Right atrium auricular region (tissue), 2 donors: ENCODE measurements at regions not wholly inside any gene's neighbourhood (a gene's known extent, or its start where the extent isn't known, plus 50 kb on each side); places are given as distances from the start of the nearest gene placed in this dataset.

Source experiments
- DNase-seq: peaks from one replicate; pipeline ENCODE4 v3.0.0-alpha.2; 2019; ENCODE audit warnings: low spot score
- H3K27ac ChIP-seq, 2 donors: fragments of 200-600 bp; sonication (generic); 1 replicate in 1 of 2; 2 replicates in 1 of 2; pipeline ENCODE4 v1.5.1; 2016 to 2019
- H3K27me3 ChIP-seq, 2 donors: fragments of 200-600 bp; sonication (generic); one replicate each; pipeline versions ENCODE4 v1.5.1 to v1.6.0; 2017 to 2019
- H3K36me3 ChIP-seq: fragments of 200-600 bp; sonication (generic); one replicate; pipeline ENCODE4 v1.5.1; 2016
- H3K4me1 ChIP-seq, 2 donors: fragments of 200-600 bp; sonication (generic); one replicate each; pipeline versions ENCODE4 v1.5.1 to v1.6.0; 2017 to 2019
- H3K4me3 ChIP-seq, 2 donors: fragments of 200-600 bp; sonication (generic); 1 replicate in 1 of 2; 2 replicates in 1 of 2; pipeline ENCODE4 v1.5.1; 2017 to 2019; ENCODE audit warnings: mild to moderate bottlenecking in 1 of 2, moderate library complexity in 1 of 2
- H3K9me3 ChIP-seq, 2 donors: fragments of 200-600 bp; sonication (generic); one replicate each; pipeline ENCODE4 v1.5.1; 2019
- TF ChIP-seq, protein P1 (sequence below), 2 donors: fragments of 200-600 bp; sonication (generic); IDR thresholded peaks; one replicate each; pipeline ENCODE4 v1.5.1; 2019; ENCODE audit warnings: antibody characterized with exemption in 2 of 2

DNA sequence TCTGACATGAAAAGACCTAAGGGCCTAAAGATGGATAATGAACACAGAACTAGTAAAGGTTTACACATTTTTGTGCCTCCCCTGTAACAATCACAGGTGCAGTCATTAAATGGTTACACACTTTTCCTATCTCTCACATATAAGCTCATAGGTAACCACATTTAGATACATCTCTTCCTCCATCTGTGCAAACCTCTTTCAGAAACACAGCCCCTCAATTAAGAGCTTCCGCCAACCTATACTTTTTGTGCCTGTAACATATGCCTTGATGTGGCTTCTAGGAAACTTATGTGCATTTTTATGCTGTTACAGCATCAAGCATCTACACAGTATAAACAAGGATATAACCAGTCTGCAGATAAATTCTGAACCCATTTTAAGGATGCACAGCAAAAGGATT, 643.3 kb downstream of the BCL11A start:
- Histone ChIP-seq H3K9me3 (no peaks in the 10 kb centered on the region), H3K27me3 (no peaks in the 10 kb centered on the region), H3K36me3 (no peaks in the 10 kb centered on the region), H3K4me1 (no peaks in the 10 kb centered on the region), H3K4me3 (no peak overlapping the region), H3K27ac (no peak overlapping the region)
- TF ChIP-seq, protein P1, sequence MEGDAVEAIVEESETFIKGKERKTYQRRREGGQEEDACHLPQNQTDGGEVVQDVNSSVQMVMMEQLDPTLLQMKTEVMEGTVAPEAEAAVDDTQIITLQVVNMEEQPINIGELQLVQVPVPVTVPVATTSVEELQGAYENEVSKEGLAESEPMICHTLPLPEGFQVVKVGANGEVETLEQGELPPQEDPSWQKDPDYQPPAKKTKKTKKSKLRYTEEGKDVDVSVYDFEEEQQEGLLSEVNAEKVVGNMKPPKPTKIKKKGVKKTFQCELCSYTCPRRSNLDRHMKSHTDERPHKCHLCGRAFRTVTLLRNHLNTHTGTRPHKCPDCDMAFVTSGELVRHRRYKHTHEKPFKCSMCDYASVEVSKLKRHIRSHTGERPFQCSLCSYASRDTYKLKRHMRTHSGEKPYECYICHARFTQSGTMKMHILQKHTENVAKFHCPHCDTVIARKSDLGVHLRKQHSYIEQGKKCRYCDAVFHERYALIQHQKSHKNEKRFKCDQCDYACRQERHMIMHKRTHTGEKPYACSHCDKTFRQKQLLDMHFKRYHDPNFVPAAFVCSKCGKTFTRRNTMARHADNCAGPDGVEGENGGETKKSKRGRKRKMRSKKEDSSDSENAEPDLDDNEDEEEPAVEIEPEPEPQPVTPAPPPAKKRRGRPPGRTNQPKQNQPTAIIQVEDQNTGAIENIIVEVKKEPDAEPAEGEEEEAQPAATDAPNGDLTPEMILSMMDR (IDR thresholded peaks at IDR 0.05) = no peak
- DNase-seq = no peak

DNA sequence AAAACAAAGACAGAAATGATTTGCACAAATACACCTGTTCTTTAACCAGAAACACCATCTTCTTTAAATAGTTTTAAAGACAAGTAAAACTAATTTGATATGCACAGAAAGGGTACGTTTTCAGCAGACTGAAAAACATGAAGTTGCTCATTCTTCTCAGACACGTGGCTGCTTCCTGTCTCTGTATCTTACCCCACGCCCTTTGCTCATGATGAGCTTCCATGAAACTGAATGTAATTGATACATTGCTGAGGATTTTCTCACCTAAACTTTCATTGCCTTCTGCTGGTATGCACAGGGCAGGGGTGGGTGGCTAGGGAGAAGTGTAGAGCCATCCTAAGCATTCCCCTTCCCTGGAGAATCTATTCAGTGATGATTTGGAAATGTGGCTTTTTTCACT, 644.3 kb downstream of the BCL11A start:
- Histone ChIP-seq H3K4me3 (no peak overlapping the region), H3K9me3 (no peaks in the 10 kb centered on the region), H3K27ac (no peak overlapping the region), H3K27me3 (no peaks in the 10 kb centered on the region), H3K4me1 (no peaks in the 10 kb centered on the region), H3K36me3 (no peaks in the 10 kb centered on the region)
- no peak for DNase-seq
- TF ChIP-seq, protein P1 (IDR thresholded peaks at IDR 0.05) = no peak

DNA sequence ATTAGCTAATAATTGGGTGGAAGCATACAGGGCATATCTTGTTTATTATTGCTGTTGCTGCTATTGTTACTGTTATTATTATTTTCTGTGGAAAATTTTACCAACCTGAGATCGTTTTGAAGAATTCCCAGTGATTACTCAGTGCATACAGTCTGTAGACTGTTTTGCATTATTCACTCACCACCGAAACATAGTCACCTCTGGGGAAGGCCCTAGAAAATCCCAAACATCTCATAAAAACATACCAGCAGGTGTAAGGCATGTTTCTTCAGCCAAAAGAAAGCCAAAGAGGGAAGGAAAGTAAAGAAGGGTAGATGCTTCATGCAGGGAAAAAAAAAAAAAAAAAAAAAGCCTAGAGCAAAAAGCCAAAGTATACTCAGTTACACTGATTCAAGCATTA, 647.7 kb downstream of the BCL11A start:
- no peak for DNase-seq
- no peaks in the 10 kb centered on the region for H3K4me1 ChIP-seq
- H3K4me3 ChIP-seq = no peak overlapping the region
- no peak overlapping the region for H3K27ac ChIP-seq
- no peaks in the 10 kb centered on the region for H3K9me3 ChIP-seq
- TF ChIP-seq, protein P1 (IDR thresholded peaks at IDR 0.05) = no peak
- no peaks in the 10 kb centered on the region for H3K36me3 ChIP-seq
- H3K27me3 ChIP-seq = no peaks in the 10 kb centered on the region

DNA sequence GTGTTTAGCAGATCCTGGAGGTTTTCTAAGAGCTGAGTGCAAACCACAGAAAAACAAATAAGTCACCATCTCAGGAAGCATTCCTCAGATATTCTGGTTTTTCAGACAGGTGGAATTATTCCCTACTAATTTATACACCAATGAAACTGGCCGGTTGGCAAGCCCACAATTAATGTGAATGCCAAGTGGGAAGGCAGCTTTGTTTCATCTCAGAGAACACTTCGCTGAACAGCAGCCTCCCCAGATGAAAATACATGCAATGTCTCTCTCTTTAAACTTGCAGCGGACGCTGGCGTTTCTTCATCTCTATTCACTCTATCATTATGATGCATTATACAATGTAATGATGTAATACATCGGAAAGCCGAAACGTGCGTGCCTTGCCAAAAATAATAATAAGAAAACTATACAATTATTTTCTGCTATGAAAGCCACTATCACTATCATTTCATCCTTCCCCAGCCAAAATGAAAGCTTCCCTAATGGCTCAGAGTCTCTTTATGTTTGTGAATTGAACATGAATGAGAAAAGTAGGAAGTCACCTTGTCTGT, 649.4 kb downstream of the BCL11A start:
- no peaks in the 10 kb centered on the region for H3K36me3 ChIP-seq
- no peaks in the 10 kb centered on the region for H3K27me3 ChIP-seq
- TF ChIP-seq, protein P1 (IDR thresholded peaks at IDR 0.05) = no peak
- H3K27ac ChIP-seq = no peak overlapping the region
- no peaks in the 10 kb centered on the region for H3K4me1 ChIP-seq
- no peak for DNase-seq
- H3K4me3 ChIP-seq = no peak overlapping the region
- no peaks in the 10 kb centered on the region for H3K9me3 ChIP-seq

DNA sequence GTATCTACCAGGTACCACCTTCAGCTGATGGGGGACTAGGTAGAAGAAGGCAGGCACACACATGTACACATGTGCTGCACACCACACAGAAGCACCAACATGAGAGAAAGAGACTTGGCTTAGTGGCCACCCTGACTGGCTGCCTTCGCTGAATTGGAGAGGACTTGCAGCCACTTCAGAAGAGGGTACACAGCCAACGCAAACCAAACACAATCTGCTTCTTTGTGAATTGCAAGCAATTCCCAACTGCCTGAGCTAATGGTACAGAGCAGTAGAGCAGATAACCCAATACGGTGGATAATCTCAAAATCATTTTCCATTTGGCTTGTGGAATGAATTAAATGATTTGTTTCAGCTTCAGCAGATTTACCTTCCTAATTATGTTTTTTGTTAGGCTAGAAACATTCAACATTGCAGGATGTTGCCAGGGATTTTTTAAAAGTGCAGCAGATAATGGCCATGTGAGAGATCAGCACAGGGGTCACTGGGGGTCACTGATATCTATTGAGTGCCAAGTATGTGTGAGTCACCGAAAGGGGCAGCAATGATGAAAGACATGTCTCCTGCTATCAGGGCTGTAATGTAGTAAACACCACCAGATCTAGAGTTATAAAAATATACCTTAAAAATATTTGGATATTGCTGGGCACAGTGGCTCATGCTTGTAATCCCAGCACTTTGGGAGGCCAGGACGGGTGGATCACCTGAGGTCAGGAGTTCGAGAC, 652.6 kb downstream of the BCL11A start:
- Histone ChIP-seq H3K4me3 (no peak overlapping the region), H3K27me3 (no peaks in the 10 kb centered on the region), H3K36me3 (no peaks in the 10 kb centered on the region), H3K9me3 (no peaks in the 10 kb centered on the region), H3K27ac (no peak overlapping the region), H3K4me1 (no peaks in the 10 kb centered on the region)
- TF ChIP-seq, protein P1 (IDR thresholded peaks at IDR 0.05) = no peak
- DNase-seq = no peak

DNA sequence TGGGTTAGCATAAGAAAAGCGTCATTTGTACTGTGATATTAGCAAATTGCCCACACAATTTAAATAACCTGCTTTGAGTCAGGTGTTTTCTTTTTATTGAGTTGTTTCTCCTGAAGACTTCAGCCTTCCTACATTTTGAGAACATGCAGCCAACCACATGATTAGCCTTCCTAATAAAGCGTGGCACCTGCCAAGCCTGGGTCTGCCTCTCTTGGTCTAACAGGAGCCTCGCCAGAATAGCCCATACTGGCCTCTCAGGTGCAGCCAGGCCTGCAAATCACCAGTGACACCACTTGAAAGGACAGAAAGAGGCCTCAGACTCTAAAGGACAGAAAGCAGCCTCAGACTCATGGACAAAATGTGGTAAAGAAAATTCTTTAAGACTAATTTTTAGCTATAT, 653.8 kb downstream of the BCL11A start:
- TF ChIP-seq, protein P1 (IDR thresholded peaks at IDR 0.05) = no peak
- Histone ChIP-seq H3K9me3 (no peaks in the 10 kb centered on the region), H3K27ac (no peak overlapping the region), H3K27me3 (no peaks in the 10 kb centered on the region), H3K4me3 (no peak overlapping the region), H3K4me1 (no peaks in the 10 kb centered on the region), H3K36me3 (no peaks in the 10 kb centered on the region)
- DNase-seq = no peak
